Posterior cingulate gyrus (tissue), 11 donors: ENCODE measurements at regions not wholly inside any gene's neighbourhood (a gene's known extent, or its start where the extent isn't known, plus 50 kb on each side); places are given as distances from the start of the nearest gene placed in this dataset.
A peak's percentile ranks its signal among the peaks of the same experiment; 100 is the strongest.
"Not testable (repeated sequence)": the region's sequence is repeated elsewhere in the genome, so short reads cannot be mapped to it uniquely, and the experiment has no call there.

Source experiments
- DNase-seq, 10 donors: peaks; one replicate each; pipeline versions ENCODE4 v3.0.0 to v3.0.0-alpha.2; 2020 to 2021; ENCODE audit warnings: mixed read lengths in 3 of 10
- intact Hi-C: fragments of 100-400 bp; cut with DNase I; formaldehyde crosslinking; loops from one replicate; pipeline ENCODE4 v1.15.1; 2023

DNA sequence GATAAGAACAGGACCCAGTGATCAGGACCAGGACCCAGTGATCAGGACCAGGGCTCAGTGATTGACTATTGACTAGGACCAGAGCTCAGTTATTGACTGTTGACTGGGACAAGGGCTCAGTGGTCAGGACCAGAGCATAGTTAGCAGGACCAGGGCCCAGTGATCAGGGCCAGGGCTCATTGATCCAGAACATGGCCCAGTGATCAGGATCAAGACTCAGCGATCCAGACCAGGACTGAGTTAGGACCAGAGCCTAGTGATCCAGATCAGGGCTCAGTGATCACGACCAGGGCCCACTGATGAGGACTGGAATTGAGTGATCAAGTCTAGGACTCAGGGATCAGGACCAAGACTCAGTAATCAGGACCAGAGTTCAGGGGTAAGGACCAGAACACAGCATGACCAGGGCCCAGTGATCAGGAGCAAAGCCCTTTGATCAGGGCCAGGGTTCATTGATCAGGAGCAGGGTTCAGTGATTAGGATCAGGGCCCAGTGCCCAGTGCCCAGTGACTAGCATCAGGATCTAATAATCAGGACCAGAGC is 176.0 kb downstream of the TMEM121 start:
- peak in 3 of 10 donors; percentile 15 to 39 (median 30) for DNase-seq
- intact Hi-C loops, result no loop called here

DNA sequence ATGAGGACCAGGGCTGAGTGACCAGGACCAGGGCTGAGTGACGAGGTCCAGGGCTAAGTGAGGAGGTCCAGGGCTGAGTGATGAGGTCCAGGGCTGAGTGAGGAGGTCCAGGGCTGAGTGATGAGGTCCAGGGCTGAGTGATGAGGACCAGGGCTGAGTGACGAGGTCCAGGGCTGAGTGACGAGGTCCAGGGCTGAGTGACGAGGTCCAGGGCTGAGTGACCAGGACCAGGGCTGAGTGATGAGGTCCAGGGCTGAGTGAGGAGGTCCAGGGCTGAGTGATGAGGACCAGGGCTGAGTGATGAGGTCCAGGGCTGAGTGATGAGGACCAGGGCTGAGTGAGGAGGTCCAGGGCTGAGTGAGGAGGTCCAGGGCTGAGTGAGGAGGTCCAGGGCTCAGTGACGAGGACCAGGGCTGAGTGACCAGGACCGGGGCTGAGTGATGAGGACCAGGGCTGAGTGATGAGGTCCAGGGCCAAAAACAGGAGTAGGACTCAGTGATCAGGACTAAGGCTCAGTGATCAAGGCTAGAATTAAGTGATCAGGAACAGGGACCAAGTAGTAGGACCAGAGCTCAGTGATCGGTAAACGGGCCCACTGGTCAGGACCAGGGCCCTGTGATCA is 176.8 kb downstream of the TMEM121 start:
- intact Hi-C loops, result not testable (repeated sequence)
- DNase-seq, result peak in 2 of 10 donors; percentile 12 to 29

DNA sequence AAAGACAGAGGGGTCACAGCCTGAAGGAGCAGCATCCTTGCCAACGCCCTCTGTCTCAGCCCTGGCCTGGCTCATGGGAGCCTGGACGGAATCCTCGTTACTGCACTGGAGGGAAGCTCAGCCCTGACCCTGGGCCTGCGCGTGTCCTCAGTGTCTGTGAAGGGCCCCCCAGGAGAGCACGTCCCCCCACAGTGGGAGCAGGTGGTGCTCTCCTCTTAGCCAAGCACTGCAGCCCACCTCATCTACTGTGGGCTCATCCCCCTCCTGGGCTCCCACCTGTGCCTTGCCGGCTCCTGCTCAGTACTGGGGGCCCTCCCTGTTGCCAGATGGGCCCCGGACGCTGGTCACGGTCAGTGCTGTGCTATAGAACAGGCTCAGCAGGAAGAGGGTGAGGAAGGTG is 177.7 kb downstream of the TMEM121 start:
- intact Hi-C loops, result not testable (repeated sequence)
- DNase-seq, result peak in 3 of 10 donors; percentile 12 to 34 (median 22)

DNA sequence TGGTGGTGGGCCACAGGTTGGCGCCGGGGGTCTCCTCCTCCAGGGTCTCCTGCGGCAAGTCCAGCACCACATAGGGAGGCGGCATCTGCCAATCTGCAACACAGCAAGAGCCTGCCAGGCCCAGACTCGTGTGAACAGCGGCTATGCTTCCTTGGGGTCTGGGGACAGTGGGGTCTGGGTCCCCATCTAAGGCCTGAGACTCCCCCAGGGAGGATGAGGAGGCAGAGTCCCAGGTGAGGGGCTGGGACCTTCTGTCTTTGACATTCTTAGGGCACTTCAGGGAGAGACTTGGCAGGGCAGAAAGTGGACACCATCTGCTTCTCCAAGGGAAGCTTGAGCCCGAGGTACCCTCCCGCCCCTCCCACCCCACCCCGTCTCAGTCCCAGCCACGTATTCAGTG is 178.1 kb downstream of the TMEM121 start:
- DNase-seq, intact Hi-C loops: not testable (repeated sequence)

DNA sequence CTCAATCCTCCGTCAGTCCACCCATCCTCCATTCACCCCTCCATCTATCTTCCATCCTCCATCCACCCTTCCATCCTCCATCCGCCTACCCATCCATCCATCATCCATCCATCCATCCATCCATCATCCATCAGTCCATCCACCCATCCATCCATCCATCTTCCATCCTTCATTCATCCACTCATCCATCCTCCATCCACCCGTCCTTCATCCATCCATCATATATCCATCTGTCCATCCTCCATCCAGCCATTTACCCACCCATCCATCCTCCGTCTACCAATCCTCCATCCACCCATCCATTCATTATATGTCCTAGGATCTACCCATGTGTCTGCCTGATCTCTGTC is 179.1 kb downstream of the TMEM121 start:
- DNase-seq, intact Hi-C loops: not testable (repeated sequence)

DNA sequence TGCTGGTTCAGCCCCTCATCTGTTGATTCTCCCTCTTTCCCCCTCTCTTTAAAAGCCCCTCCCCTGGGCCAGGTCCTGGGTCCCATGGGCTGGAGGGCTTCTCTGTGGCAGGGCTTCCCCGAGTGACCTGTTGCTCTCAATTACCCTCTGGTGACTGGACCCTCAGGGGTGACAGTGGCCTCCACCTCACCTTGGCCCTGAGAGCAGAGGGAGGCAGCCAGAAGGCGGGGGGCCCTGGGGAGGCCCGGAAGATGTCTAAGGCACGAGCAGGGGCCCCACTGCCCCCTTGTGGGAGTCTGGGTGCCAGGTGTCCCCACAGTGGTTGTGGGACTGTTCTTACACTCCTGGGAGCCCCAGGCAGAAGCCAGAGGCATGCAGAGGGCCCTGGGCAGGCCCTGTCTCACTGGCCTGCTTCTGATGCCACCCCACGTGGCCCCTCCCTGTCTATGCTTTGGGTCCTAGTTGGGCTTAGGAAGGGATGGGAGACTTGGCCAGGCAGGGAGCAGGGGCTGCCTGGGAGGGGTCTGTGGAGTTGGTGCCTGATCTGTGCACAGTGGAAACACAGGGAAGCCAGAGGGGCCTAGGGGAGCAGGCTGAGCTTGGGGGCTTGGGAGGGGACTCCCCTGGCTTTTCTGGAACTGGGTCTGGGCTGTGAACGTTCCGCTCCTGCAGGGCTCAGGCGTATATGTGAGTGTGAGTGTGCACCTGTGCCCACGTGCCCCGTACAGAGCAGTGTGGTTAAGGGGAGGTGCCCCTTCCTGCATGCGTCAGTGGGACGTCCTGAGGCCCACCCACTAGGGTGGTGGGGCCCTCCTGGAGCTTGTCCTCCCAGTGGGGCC is 179.7 kb downstream of the TMEM121 start:
- intact Hi-C loops, result not testable (repeated sequence)
- peak in 3 of 10 donors; percentile 15 to 72 (median 71) for DNase-seq

DNA sequence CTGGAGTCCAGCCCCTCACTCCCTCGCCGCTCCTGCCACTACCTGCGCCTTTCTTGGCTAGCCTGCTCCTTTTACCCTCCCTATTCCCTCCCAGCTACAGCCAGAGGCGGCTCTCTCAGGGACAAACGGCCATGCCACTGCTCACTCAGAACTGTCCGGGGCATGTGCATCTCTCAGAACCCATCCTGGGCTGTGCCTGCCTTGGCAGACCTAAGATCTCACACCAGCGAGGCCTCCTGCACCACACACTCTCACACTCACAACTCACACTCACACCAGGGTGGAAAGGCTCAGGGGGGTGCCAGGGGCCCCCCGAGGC is 180.3 kb downstream of the TMEM121 start:
- DNase-seq, result peak in 1 of 10 donors; percentile 20
- intact Hi-C loops, result not testable (repeated sequence)

DNA sequence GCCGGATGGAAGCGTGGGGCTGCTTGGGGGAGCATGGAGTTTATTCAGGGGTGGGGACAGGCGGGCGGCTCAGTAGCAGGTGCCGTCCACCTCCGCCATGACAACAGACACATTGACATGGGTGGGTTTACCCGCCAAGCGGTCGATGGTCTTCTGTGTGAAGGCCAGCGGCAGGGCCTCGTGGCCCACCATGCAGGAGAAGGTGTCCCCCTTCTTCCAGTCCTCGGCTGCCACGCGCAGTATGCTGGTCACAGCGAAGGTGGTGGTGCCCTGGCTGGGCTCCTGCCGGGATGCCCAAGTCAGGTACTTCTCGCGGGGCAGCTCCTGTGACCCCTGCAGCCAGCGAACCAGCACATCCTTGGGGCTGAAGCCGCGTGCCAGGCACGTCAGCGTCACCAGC is 180.7 kb downstream of the TMEM121 start:
- peak in 3 of 10 donors; percentile 68 to 88 (median 68) for DNase-seq
- intact Hi-C loops, result not testable (repeated sequence)

DNA sequence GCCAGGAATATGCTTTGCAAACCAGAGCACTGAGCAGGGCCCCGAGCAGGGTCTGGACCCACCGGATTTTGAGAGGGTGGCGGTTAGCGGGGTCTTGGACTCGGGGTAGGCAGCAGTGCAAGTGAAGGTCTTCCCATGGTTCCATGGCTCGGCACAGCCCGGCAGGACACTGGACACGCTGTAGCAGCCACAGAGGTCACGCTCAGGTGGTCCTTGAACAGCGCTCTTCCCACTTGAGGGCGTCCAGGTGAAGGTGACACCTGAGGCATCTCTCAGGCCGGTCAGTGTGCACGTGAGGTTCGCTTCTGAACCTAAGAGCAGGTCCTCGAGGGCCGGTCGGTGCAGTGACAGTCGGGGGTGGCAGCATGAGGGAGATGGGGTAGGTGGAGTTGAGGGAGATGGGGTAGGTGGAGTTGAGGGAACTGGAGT is 181.4 kb downstream of the TMEM121 start:
- DNase-seq, result peak in 2 of 10 donors; percentile 56 to 68
- intact Hi-C loops, result not testable (repeated sequence)

DNA sequence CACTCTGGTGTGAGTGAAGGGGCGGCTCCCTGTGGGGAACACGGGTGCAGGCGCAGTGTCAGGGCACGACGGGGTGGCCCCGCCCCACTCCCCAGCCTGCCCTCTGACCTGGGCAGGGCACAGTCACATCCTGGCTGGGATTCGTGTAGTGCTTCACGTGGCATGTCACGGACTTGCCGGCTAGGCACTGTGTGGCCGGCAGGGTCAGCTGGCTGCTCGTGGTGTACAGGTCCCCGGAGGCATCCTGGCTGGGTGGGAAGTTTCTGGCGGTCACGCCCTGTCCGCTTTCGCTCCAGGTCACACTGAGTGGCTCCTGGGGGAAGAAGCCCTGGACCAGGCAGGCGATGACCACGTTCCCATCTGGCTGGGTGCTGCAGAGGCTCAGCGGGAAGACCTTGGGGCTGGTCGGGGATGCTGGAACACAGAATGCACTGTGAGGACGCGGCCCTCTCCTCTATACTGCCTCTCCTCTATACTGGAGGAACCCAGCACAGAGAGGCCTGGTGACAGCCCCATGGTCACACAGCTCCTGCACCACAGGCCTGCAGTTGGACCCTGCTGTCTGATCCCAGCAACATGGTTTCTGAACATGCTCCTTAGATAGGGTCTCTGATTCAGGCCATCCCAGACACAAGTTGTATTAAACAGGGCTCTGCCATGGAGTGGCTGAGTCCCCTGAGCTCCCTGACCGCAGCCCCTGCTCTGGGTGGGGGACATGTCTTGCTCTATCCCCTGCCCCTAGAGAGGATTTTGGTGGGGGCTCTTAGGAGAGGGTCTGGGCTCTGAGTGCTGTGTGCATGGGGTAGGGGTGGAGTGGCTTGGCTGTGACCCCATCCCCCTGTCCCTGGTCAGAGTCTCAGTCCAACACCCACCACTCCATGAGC is 182.1 kb downstream of the TMEM121 start:
- intact Hi-C loops, result not testable (repeated sequence)
- DNase-seq, result peak in 3 of 10 donors; percentile 47 to 85 (median 74)

DNA sequence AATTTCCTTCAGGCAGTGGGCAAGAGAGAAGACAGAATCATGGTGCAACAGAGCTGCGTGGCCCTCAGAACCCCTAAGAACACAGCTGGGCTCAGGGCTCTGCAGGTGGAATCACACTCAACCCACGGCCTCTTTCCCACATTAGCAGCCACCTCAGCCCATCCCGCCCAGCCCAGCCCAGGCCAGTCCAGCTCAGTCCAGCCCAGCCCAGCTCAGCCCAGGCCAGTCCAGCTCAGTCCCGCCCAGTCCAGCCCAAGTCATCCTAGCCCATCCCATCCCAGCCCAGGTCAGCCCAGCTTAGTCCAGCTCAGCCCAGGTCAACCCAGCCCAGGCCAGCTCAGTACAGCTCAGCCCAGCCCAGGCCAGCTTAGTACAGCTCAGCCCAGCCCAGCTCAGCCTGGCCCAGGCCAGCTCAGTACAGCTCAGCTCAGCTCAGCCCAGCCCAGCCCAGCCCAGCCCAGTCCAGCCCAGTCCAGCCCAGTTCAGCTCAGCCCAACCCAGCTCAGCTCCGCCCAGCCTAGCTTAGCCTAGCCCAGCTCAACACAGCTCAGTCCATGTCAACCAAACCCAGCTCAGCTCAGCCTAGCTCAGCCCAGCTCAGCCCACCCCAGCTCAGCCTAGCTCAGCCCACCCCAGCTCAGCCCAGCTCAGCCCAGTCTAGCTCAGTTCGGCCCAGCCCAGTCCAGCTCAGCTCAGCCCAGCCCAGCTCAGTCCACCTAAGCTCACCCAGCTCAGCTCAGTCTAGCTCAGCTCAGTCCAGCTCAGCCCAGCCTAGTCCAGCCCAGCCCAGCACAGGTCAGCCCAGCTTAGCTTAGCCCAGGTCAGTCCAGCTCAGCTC is 183.1 kb downstream of the TMEM121 start:
- intact Hi-C loops, result no loop called here
- DNase-seq, result peak in 3 of 10 donors; percentile 62 to 78 (median 68)

DNA sequence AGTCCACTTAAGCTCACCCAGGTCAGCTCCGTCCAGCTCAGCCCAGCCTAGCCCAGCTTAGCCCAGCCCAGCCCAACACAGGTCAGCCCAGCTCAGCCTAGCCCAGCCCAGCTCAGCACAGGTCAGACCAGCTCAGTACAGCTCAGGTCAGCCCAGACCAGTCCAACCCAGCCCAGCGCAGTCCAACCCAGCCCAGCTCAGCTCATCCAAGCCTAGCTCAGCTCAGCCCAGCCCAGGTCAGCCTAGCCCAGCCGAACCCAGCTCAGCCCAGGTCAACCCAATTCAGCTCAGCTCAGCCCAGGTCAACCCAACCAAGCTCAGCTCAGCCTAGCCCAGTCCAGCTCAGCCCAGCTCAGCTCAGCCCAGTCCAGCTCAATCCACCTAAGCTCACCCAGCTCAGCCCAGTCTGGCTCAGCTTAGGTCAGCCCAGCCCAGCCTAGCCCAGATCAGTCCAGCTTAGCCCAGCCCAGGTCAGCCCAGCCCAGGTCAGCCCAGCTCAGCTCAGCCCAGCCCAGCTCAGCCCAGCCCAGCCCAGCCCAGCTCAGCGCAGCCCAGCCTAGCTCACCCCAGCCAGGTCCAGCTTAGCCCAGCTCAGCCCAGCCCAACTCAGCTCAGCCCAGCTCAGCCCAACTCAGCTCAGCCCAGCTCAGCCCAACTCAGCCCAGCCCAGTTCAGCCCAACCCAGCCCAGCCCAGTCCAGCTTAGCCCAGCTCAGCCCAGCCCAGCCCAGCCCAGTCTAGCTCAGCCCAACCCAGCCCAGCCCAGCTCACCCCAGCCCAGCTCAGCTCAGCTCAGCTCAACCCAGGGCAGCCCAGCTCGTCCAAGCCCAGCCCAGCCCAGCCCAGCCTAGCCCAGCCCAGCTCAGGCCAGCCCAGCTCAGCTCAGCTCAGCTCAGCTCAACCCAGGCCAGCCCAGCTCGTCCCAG is 184.0 kb downstream of the TMEM121 start:
- intact Hi-C loops, result no loop called here
- peak in 1 of 10 donors; percentile 84 for DNase-seq

DNA sequence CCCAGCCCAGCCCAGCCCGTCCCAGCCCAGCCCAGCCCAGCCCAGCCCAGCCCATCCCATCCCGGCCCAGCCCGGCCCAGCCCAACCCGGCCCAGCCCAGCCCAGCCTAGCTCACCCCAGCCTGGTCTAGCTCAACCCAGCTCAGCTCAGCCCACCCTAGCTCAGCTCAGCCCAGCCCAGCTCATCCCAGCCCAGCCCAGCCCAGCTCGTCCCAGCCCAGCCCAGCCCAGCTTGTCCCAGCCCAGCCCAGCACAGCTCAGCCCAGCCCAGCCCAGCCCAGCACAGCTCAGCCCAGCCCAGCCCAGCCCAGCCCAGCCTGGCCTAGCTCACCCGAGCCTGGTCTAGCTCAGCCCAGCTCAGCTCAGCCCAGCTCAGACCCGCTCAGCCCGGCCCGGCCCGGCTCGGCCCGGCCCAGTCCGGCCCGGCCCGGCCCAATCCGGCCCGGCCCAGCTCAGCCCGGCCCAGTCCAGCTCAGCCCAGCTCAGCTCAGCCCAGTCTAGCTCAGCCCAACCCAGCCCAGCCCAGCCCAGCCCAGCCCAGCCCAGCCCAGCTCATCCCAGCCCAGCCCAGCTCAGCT is 184.7 kb downstream of the TMEM121 start:
- intact Hi-C loops, result no loop called here
- DNase-seq, result peak in 2 of 10 donors; percentile 51 to 62

DNA sequence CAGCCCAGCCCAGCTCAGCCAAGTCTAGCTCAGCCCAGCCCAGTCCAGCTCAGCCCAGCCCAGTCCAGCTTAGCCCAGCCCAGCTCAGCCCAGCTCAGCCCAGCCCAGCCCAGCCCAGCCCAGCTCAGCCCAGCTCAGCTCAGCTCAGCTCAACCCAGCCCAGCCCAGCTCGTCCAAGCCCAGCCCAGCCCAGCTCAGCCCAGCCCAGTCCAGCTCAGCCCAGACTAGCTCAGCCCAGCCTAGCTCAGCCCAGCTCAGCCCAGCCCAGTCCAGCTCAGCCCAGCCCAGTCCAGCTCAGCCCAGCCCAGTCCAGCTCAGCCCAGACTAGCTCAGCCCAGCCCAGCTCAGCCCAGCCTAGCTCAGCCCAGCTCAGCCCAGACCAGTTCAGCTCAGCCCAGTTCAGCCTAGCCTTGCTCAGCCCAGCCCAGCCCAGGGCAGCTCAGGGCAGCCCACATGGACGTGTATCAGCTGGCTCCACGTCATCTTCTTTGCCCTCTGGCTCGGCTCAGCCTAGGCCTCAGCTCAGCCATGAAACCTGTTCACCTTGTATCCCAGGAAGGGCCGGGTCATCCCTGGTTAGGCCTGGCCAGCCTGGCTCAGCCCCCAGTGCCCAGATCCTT is 185.6 kb downstream of the TMEM121 start:
- DNase-seq, result peak in 2 of 10 donors; percentile 58 to 79
- intact Hi-C loops, result no loop called here

DNA sequence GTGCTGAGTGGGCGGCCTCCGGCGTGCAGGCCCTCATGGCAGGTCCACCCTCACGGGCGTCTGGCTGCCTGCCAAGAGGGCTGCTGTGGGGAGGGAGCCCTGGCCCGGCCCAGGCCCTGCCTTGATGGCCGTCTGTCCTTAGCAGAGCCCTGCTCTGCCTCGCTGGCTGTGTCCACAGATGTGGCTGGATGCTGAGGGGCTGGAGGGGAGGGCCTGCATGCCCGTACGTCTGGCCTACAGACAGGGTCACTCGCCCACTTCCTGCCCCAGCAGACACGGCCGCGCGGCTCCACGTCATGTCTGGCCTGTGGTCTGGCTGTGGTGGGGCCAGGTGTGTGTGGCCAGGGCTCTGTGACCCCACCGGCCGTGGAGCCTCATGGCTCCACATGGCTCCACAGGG is 186.3 kb downstream of the TMEM121 start:
- intact Hi-C loops, result not testable (repeated sequence)

DNA sequence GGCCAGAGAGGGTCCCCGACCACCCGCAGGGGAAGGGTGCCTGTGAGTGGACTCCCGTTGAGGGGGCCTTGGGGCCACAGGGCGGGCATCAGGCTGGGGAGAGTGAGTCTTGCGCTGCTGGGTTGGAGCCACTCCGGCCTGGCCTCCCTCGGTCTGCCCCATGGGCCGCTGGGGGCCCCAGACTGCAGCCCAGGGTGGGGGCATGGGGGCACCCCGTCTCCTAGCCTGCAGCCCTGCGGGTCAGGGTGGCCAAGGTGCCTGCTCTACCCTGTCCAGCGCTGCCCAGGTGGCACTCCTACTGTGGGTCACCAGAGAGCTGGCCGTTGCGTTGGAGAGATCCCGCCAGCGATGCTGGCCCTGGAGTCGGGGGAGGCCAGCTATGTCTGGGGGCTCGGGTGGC is 186.8 kb downstream of the TMEM121 start:
- intact Hi-C loops, result not testable (repeated sequence)
- DNase-seq, result peak in 2 of 10 donors; percentile 63 to 82

More for the DNA sequence above, 186.3 kb downstream of the TMEM121 start:
- DNase-seq, result peak in 2 of 10 donors; percentile 79 to 80

DNA sequence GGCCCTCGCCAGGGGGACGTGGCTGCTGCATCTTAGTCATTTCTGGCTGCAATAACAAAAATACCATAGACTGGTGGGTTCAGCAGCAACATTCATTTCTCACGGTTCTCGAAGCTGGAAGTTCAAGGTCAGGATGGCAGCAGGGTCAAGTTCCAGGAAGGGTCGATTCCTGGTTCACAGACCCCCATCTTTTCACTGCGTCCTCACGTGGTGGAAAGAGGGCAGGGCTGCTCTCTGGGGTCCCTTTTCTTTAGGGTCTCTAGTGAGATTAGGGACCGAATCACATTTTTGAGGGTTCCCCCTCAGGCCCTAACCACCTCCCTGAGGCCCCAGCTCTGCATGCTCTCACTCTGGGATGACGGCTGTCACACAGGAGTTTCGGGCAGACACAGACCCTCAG is 187.5 kb downstream of the TMEM121 start:
- intact Hi-C loops, result not testable (repeated sequence)
- DNase-seq, result peak in 1 of 10 donors; percentile 19

DNA sequence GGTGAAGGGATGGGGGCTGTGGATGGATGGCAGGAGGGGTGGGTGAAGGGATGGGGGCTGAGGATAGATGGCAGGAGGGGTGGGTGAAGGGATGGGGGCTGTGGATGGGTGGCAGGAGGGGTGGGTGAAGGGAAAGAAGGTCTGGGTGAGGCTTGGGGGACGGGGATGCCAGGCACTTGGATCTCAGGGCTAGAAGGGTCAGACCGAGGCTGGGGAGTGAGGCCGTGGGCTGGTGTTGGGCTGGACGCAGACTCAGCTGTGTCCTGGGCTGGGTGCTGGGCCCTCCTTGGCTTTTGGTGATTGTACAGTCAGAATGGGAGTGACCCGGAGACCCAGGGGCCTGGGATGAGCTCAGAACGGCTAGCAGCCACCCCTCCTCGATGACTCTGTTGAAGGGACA is 192.4 kb downstream of the TMEM121 start:
- intact Hi-C loops, result not testable (repeated sequence)
- DNase-seq, result peak in 2 of 10 donors; percentile 9 to 59
